ENCODE measurements at regions not wholly inside any gene's neighbourhood (a gene's known extent, or its start where the extent isn't known, plus 50 kb on each side); places are given as distances from the start of the nearest gene placed in this dataset.

- TF ChIP-seq POLR2A (IDR thresholded peaks at IDR 0.05) (no peak), CTCF (IDR thresholded peaks at IDR 0.05 in 8 of 11, conservative IDR thresholded peaks at IDR 0.05 in 3 of 11) (no peak), POLR2AphosphoS5 (IDR thresholded peaks at IDR 0.05) (no peak)
- H3K9me3 ChIP-seq, result no peaks in the 10 kb centered on the region
- no peak for DNase-seq
- intact Hi-C loops (cut with DNase I; ENCODE audit: low total_unique reads), result no loop called here
- H3K27ac ChIP-seq, result no peak overlapping the region
- WGBS, 5 donors, result 54 to 71% (median 64%) methylated on average over 3 of the region's 3 CpGs
- no peaks in the 10 kb centered on the region for H3K27me3 ChIP-seq (replicated peaks in 1 of 7)
- H3K4me1 ChIP-seq, result no peaks in the 10 kb centered on the region
- H3K36me3 ChIP-seq, result no peaks in the 10 kb centered on the region
- H3K4me3 ChIP-seq, result no peak overlapping the region
These were observed 422.0 kb upstream of the CNKSR2 start for GRCh38 chrX:20952180-20952579.

GRCh38 chrX:20951016-20951810 is 423.0 kb upstream of the CNKSR2 start:
- Histone ChIP-seq H3K9me3 (no peaks in the 10 kb centered on the region), H3K4me3 (no peak overlapping the region), H3K27ac (no peak overlapping the region), H3K27me3 (replicated peaks in 1 of 7) (no peaks in the 10 kb centered on the region), H3K4me1 (no peaks in the 10 kb centered on the region), H3K36me3 (no peaks in the 10 kb centered on the region)
- 66 to 76% (median 72%) methylated on average over 5 of the region's 5 CpGs for WGBS, 5 donors
- no peak for TF ChIP-seq POLR2A (IDR thresholded peaks at IDR 0.05)
- TF ChIP-seq CTCF (IDR thresholded peaks at IDR 0.05 in 8 of 11, conservative IDR thresholded peaks at IDR 0.05 in 3 of 11), result no peak
- no peak for TF ChIP-seq POLR2AphosphoS5 (IDR thresholded peaks at IDR 0.05)
- intact Hi-C loops (cut with DNase I; ENCODE audit: low total_unique reads), result no loop called here
- DNase-seq, result no peak

GRCh38 chrX:20947411-20947912 is 426.8 kb upstream of the CNKSR2 start:
- Histone ChIP-seq H3K36me3 (no peaks in the 10 kb centered on the region), H3K27ac (no peak overlapping the region), H3K4me3 (no peak overlapping the region), H3K4me1 (no peaks in the 10 kb centered on the region), H3K27me3 (replicated peaks in 1 of 7) (no peaks in the 10 kb centered on the region), H3K9me3 (no peaks in the 10 kb centered on the region)
- no peak for DNase-seq
- intact Hi-C loops (cut with DNase I; ENCODE audit: low total_unique reads), result no loop called here
- 1 to 19% (median 12%) methylated on average over 7 of the region's 7 CpGs for WGBS, 5 donors
- no peak for TF ChIP-seq CTCF (IDR thresholded peaks at IDR 0.05 in 8 of 11, conservative IDR thresholded peaks at IDR 0.05 in 3 of 11)
- no peak for TF ChIP-seq POLR2A (IDR thresholded peaks at IDR 0.05)

GRCh38 chrX:20913760-20914159 is 460.5 kb upstream of the CNKSR2 start:
- no peak overlapping the region for H3K27ac ChIP-seq
- no peak for DNase-seq
- H3K36me3 ChIP-seq, result no peaks in the 10 kb centered on the region
- H3K9me3 ChIP-seq, result no peaks in the 10 kb centered on the region
- TF ChIP-seq CTCF (IDR thresholded peaks at IDR 0.05 in 8 of 11, conservative IDR thresholded peaks at IDR 0.05 in 3 of 11) (no peak), POLR2AphosphoS5 (IDR thresholded peaks at IDR 0.05) (no peak), POLR2A (IDR thresholded peaks at IDR 0.05) (no peak)
- 26 to 38% (median 35%) methylated on average over 3 of the region's 3 CpGs for WGBS, 5 donors
- no peak overlapping the region for H3K4me3 ChIP-seq
- H3K27me3 ChIP-seq (replicated peaks in 1 of 7), result no peaks in the 10 kb centered on the region
- intact Hi-C loops (cut with DNase I; ENCODE audit: low total_unique reads), result no loop called here
- H3K4me1 ChIP-seq, result no peaks in the 10 kb centered on the region

Measured in spleen (tissue), 11 donors.